Activated T-cell treated with anti-CD3 and anti-CD28 coated beads, Interleukin-2, amount 50 U/mL, for 72 hours (primary cell): ENCODE measurements at regions not wholly inside any gene's neighbourhood (a gene's known extent, or its start where the extent isn't known, plus 50 kb on each side); places are given as distances from the start of the nearest gene placed in this dataset.

Source experiments
- ATAC-seq, 2 donors: fragments of 150-1000 bp; cut with Tn5 transposase; replicated peaks in 1 of 2; 2 replicates each; pipeline ENCODE4 v1.10.0; 2021; ENCODE audit warnings: moderate library complexity in 2 of 2, mild to moderate bottlenecking in 1 of 2
- DNase-seq, 2 donors: peaks; one replicate each; pipeline ENCODE4 v3.0.0; 2021 to 2022; ENCODE audit warnings: mixed read lengths in 1 of 2
- H3K27ac Mint-ChIP-seq: one replicate; pipeline ENCODE4 v1.8.0; 2022; ENCODE audit warnings: mild to moderate bottlenecking, moderate library complexity, mixed read lengths
- H3K27me3 Mint-ChIP-seq: one replicate; pipeline ENCODE4 v1.8.0; 2022; ENCODE audit warnings: low read depth, mixed read lengths
- H3K36me3 Mint-ChIP-seq, 2 donors: one replicate each; pipeline ENCODE4 v1.8.0; 2022; ENCODE audit warnings: mixed read lengths in 2 of 2, mild to moderate bottlenecking in 1 of 2; ENCODE audit not compliant: insufficient read depth in 2 of 2
- H3K4me1 Mint-ChIP-seq: one replicate; pipeline ENCODE4 v1.8.0; 2022; ENCODE audit warnings: low read depth, mixed read lengths
- H3K4me3 Mint-ChIP-seq, 2 donors: one replicate each; pipeline ENCODE4 v1.8.0; 2022; ENCODE audit warnings: mild to moderate bottlenecking in 2 of 2, mixed read lengths in 2 of 2, moderate library complexity in 2 of 2
- H3K9me3 Mint-ChIP-seq, 2 donors: one replicate each; pipeline ENCODE4 v1.8.0; 2022; ENCODE audit warnings: mixed read lengths in 2 of 2

- no peak for DNase-seq
- H3K9me3 Mint-ChIP-seq = no peaks in the 10 kb centered on the region
- ATAC-seq = no peak
- no peaks in the 10 kb centered on the region for H3K4me1 Mint-ChIP-seq
- H3K27me3 Mint-ChIP-seq = no peaks in the 10 kb centered on the region
- H3K4me3 Mint-ChIP-seq = no peak overlapping the region
- H3K36me3 Mint-ChIP-seq = no peaks in the 10 kb centered on the region
- no peak overlapping the region for H3K27ac Mint-ChIP-seq
Observed at GRCh38 chr11:94671553-94672366, 96.4 kb upstream of the AMOTL1 start.

DNA sequence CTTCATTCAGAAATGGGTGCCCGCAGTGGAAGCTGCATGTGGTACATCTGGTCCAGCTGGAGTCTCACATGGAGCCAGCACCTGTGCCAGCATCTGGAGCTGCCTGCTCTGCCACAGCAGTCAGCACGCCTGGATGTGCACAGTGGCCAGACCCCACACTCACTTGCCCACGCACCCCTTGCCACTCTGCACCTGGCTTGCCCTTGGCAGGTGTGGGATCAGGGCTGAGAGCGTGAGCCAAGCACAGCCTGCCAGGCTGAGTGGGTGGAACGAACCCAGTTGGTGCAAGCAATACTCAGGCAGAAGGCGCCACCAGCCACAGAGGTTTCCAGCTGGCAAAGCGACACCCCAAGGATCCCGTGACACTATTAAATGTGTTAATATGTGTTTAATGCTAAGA lies 95.5 kb upstream of the AMOTL1 start:
- ATAC-seq (no peak), DNase-seq (no peak)
- Mint-ChIP-seq H3K9me3 (no peaks in the 10 kb centered on the region), H3K36me3 (no peaks in the 10 kb centered on the region), H3K27ac (no peak overlapping the region), H3K27me3 (no peaks in the 10 kb centered on the region), H3K4me1 (no peaks in the 10 kb centered on the region), H3K4me3 (no peak overlapping the region)

- H3K36me3 Mint-ChIP-seq = no peaks in the 10 kb centered on the region
- no peaks in the 10 kb centered on the region for H3K27me3 Mint-ChIP-seq
- H3K4me3 Mint-ChIP-seq = no peak overlapping the region
- H3K4me1 Mint-ChIP-seq = no peaks in the 10 kb centered on the region
- DNase-seq (no peak), ATAC-seq (no peak)
- H3K9me3 Mint-ChIP-seq = no peaks in the 10 kb centered on the region
- no peak overlapping the region for H3K27ac Mint-ChIP-seq
Observed at GRCh38 chr11:94673386-94673785, 94.8 kb upstream of the AMOTL1 start.

- Mint-ChIP-seq H3K27ac (no peak overlapping the region), H3K27me3 (no peaks in the 10 kb centered on the region)
- no peak for ATAC-seq
Observed at GRCh38 chr11:94673951-94674491, 94.1 kb upstream of the AMOTL1 start.

GRCh38 chr11:94675239-94675638 lies 92.9 kb upstream of the AMOTL1 start:
- DNase-seq = no peak
- Mint-ChIP-seq H3K27ac (no peak overlapping the region), H3K4me1 (no peaks in the 10 kb centered on the region), H3K27me3 (peaks cover 4% of the 10 kb centered on the region), H3K4me3 (no peak overlapping the region), H3K36me3 (no peaks in the 10 kb centered on the region), H3K9me3 (no peaks in the 10 kb centered on the region)
- ATAC-seq = no peak

More at GRCh38 chr11:94673951-94674491, 94.1 kb upstream of the AMOTL1 start:
- Mint-ChIP-seq H3K36me3 (no peaks in the 10 kb centered on the region), H3K4me3 (no peak overlapping the region), H3K9me3 (no peaks in the 10 kb centered on the region), H3K4me1 (no peaks in the 10 kb centered on the region)
- no peak for DNase-seq

GRCh38 chr11:94675813-94676212 lies 92.3 kb upstream of the AMOTL1 start:
- no peaks in the 10 kb centered on the region for H3K9me3 Mint-ChIP-seq
- H3K36me3 Mint-ChIP-seq = no peaks in the 10 kb centered on the region
- peaks cover 10% of the 10 kb centered on the region for H3K27me3 Mint-ChIP-seq
- H3K4me3 Mint-ChIP-seq = no peak overlapping the region
- H3K4me1 Mint-ChIP-seq = no peaks in the 10 kb centered on the region
- DNase-seq (no peak), ATAC-seq (no peak)
- no peak overlapping the region for H3K27ac Mint-ChIP-seq

- H3K36me3 Mint-ChIP-seq = no peaks in the 10 kb centered on the region
Observed at GRCh38 chr11:94676814-94677213, 91.3 kb upstream of the AMOTL1 start.

DNA sequence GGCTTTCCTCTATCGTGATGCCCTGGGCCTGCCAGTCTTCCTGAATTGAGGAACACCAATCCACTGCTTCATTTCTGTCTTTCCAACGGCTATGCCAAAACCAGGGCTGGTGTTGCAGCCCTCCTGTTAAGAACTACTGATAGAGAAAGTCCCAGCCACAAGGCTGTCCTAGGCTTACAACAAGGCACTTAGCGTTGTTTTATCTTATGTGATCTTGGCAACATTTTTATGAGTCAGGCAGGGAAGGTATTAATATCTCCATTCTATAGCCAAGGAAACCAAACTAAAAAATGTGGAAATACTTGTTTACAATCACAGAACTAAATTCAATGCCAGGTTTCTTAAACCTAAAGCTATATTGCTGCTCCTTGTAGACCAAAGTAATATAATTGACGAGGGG lies 89.9 kb upstream of the AMOTL1 start:
- DNase-seq = no peak
- H3K36me3 Mint-ChIP-seq = no peaks in the 10 kb centered on the region

More at GRCh38 chr11:94676814-94677213, 91.3 kb upstream of the AMOTL1 start:
- DNase-seq (no peak), ATAC-seq (no peak)
- Mint-ChIP-seq H3K27me3 (peaks cover 15% of the 10 kb centered on the region), H3K4me1 (no peaks in the 10 kb centered on the region), H3K27ac (no peak overlapping the region), H3K9me3 (no peaks in the 10 kb centered on the region), H3K4me3 (no peak overlapping the region)

GRCh38 chr11:94678901-94679300 lies 89.3 kb upstream of the AMOTL1 start:
- Mint-ChIP-seq H3K36me3 (no peaks in the 10 kb centered on the region), H3K4me3 (no peak overlapping the region), H3K4me1 (no peaks in the 10 kb centered on the region), H3K27me3 (peaks cover 15% of the 10 kb centered on the region), H3K9me3 (no peaks in the 10 kb centered on the region), H3K27ac (no peak overlapping the region)
- no peak for DNase-seq
- no peak for ATAC-seq

More for the DNA sequence above, 89.9 kb upstream of the AMOTL1 start:
- Mint-ChIP-seq H3K4me1 (no peaks in the 10 kb centered on the region), H3K27me3 (peaks cover 15% of the 10 kb centered on the region), H3K4me3 (no peak overlapping the region), H3K9me3 (no peaks in the 10 kb centered on the region), H3K27ac (no peak overlapping the region)
- ATAC-seq = no peak

- no peaks in the 10 kb centered on the region for H3K4me1 Mint-ChIP-seq
- H3K36me3 Mint-ChIP-seq = no peaks in the 10 kb centered on the region
- no peaks in the 10 kb centered on the region for H3K9me3 Mint-ChIP-seq
- H3K27me3 Mint-ChIP-seq = peaks cover 15% of the 10 kb centered on the region
- no peak overlapping the region for H3K4me3 Mint-ChIP-seq
- H3K27ac Mint-ChIP-seq = no peak overlapping the region
- DNase-seq (no peak), ATAC-seq (no peak)
Observed at GRCh38 chr11:94680426-94680825, 87.7 kb upstream of the AMOTL1 start.

- Mint-ChIP-seq H3K27me3 (peaks cover 15% of the 10 kb centered on the region), H3K27ac (no peak overlapping the region), H3K4me1 (no peaks in the 10 kb centered on the region), H3K4me3 (no peak overlapping the region), H3K36me3 (no peaks in the 10 kb centered on the region), H3K9me3 (no peaks in the 10 kb centered on the region)
- DNase-seq (no peak), ATAC-seq (no peak)
Observed at GRCh38 chr11:94681140-94681539, 87.0 kb upstream of the AMOTL1 start.

DNA sequence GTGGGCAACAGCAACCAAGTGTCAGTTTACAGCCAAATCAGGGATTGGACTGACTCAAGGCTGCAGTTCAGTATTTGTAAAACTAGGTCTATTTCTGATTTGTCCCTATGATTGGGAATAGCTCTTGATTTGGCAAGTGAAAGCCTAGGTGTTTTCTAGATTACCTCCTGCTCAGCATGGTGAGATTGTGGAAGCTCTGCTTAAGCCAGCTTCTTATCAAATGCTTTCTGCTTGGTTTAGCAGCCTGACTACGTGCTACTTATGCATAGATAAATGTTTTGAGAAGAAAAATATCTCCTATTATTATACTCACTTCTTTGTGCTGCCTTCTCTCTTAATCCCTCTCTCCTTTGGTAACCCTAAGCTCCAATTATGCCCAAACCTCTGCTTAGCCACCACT lies 86.3 kb upstream of the AMOTL1 start:
- Mint-ChIP-seq H3K27me3 (peaks cover 15% of the 10 kb centered on the region), H3K27ac (no peak overlapping the region), H3K4me3 (no peak overlapping the region)

GRCh38 chr11:94694309-94695060 lies 73.7 kb upstream of the AMOTL1 start:
- Mint-ChIP-seq H3K9me3 (no peaks in the 10 kb centered on the region), H3K4me3 (no peak overlapping the region), H3K36me3 (no peaks in the 10 kb centered on the region), H3K27ac (peak overlapping the region; percentile 30), H3K4me1 (no peaks in the 10 kb centered on the region), H3K27me3 (peaks cover 27% of the 10 kb centered on the region)
- no peak for DNase-seq
- no peak for ATAC-seq

More for the DNA sequence above, 86.3 kb upstream of the AMOTL1 start:
- ATAC-seq (no peak), DNase-seq (no peak)
- Mint-ChIP-seq H3K36me3 (no peaks in the 10 kb centered on the region), H3K9me3 (no peaks in the 10 kb centered on the region), H3K4me1 (no peaks in the 10 kb centered on the region)
